ENCODE measurements at regions not wholly inside any gene's neighbourhood (a gene's known extent, or its start where the extent isn't known, plus 50 kb on each side); places are given as distances from the start of the nearest gene placed in this dataset.

DNA sequence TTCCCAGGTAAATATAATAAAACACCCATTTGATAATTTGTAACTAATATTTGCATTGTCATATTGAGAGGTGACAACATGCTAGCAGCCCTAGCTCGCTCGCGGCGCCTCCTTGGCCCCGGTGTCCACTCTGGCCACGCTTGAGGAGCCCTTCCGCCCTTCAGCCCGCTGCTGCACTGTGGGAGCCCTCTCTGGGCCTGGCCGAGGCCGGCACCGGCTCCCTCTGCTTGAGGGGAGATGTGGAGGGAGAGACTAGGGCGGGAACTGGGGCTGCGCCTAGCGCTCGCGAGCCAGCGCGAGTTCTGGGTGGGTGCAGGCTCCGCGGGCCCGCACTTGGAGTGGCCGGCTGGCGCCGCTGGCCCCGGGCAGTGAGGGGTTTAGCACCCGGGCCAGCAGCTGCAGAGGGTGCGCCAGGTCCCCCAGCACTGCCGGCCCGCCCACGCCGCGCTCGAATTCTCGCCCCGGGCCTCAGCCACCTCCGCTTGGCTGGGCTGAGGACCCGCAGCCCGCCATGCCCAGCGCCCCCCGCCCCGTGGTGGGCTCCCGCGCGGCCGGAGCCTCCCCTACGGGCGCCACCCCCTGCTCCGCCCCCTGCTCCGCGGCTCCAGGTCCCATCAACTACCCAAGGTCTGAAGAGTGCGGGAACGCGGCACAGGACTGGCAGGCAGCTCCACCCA is 594.4 kb downstream of the SLITRK6 start:
- Histone ChIP-seq H3K9me3 (peaks cover 0 to 13% (median 0%) of the 10 kb centered on the region in 3 donors), H3K27me3 (no peaks in the 10 kb centered on the region), H3K4me1 (no peaks in the 10 kb centered on the region), H3K4me3 (no peak overlapping the region), H3K36me3 (no peaks in the 10 kb centered on the region), H3K27ac (no peak overlapping the region)
- intact Hi-C loops (cut with DNase I): no loop called here
- 79% methylated on average over 6 of the region's 53 CpGs; no CpG with 5 or more reads in 1 of the 2 donors for WGBS, 2 donors
- DNase-seq: no peak
- TF ChIP-seq POLR2A (IDR thresholded peaks at IDR 0.05): no peak
- TF ChIP-seq, protein P1, sequence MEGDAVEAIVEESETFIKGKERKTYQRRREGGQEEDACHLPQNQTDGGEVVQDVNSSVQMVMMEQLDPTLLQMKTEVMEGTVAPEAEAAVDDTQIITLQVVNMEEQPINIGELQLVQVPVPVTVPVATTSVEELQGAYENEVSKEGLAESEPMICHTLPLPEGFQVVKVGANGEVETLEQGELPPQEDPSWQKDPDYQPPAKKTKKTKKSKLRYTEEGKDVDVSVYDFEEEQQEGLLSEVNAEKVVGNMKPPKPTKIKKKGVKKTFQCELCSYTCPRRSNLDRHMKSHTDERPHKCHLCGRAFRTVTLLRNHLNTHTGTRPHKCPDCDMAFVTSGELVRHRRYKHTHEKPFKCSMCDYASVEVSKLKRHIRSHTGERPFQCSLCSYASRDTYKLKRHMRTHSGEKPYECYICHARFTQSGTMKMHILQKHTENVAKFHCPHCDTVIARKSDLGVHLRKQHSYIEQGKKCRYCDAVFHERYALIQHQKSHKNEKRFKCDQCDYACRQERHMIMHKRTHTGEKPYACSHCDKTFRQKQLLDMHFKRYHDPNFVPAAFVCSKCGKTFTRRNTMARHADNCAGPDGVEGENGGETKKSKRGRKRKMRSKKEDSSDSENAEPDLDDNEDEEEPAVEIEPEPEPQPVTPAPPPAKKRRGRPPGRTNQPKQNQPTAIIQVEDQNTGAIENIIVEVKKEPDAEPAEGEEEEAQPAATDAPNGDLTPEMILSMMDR (IDR thresholded peaks at IDR 0.05): no peak

GRCh38 chr13:85197431-85197830 is 601.8 kb downstream of the SLITRK6 start:
- Histone ChIP-seq H3K27me3 (no peaks in the 10 kb centered on the region), H3K27ac (no peak overlapping the region), H3K4me1 (no peaks in the 10 kb centered on the region), H3K9me3 (no peaks in the 10 kb centered on the region), H3K4me3 (no peak overlapping the region), H3K36me3 (no peaks in the 10 kb centered on the region)
- DNase-seq: no peak
- intact Hi-C loops (cut with DNase I): no loop called here
- TF ChIP-seq, protein P1 (IDR thresholded peaks at IDR 0.05): no peak
- no peak for TF ChIP-seq POLR2A (IDR thresholded peaks at IDR 0.05)
- 59 to 67% methylated on average over 1 of the region's 1 CpG for WGBS, 2 donors

- no peaks in the 10 kb centered on the region for H3K9me3 ChIP-seq
- H3K27ac ChIP-seq: no peak overlapping the region
- no peaks in the 10 kb centered on the region for H3K27me3 ChIP-seq
- intact Hi-C loops (cut with DNase I): no loop called here
- DNase-seq: no peak
- TF ChIP-seq POLR2A (IDR thresholded peaks at IDR 0.05): no peak
- TF ChIP-seq, protein P1 (IDR thresholded peaks at IDR 0.05): no peak
- H3K4me1 ChIP-seq: no peaks in the 10 kb centered on the region
- H3K4me3 ChIP-seq: no peak overlapping the region
- H3K36me3 ChIP-seq: no peaks in the 10 kb centered on the region
These were observed 604.7 kb downstream of the SLITRK6 start for GRCh38 chr13:85194482-85194881.

GRCh38 chr13:85191996-85192718 is 607.1 kb downstream of the SLITRK6 start:
- DNase-seq: no peak
- TF ChIP-seq, protein P1 (IDR thresholded peaks at IDR 0.05): no peak
- no peak for TF ChIP-seq POLR2A (IDR thresholded peaks at IDR 0.05)
- 84 to 85% methylated on average over 1 of the region's 1 CpG for WGBS, 2 donors
- H3K27ac ChIP-seq: no peak overlapping the region
- H3K27me3 ChIP-seq: no peaks in the 10 kb centered on the region
- no peaks in the 10 kb centered on the region for H3K4me1 ChIP-seq
- no peak overlapping the region for H3K4me3 ChIP-seq
- no peaks in the 10 kb centered on the region for H3K9me3 ChIP-seq
- no peaks in the 10 kb centered on the region for H3K36me3 ChIP-seq
- intact Hi-C loops (cut with DNase I): no loop called here

GRCh38 chr13:85186356-85187045 is 612.7 kb downstream of the SLITRK6 start:
- Histone ChIP-seq H3K4me3 (no peak overlapping the region), H3K9me3 (no peaks in the 10 kb centered on the region), H3K27me3 (no peaks in the 10 kb centered on the region), H3K4me1 (no peaks in the 10 kb centered on the region), H3K36me3 (no peaks in the 10 kb centered on the region), H3K27ac (no peak overlapping the region)
- no peak for TF ChIP-seq POLR2A (IDR thresholded peaks at IDR 0.05)
- TF ChIP-seq, protein P1 (IDR thresholded peaks at IDR 0.05): no peak
- intact Hi-C loops (cut with DNase I): no loop called here
- no peak for DNase-seq
- whole genome bisulfite sequencing, 2 donors: 80 to 84% methylated on average over 2 of the region's 2 CpGs

Measured in esophagus squamous epithelium (tissue), 5 donors.